ENCODE measurements at regions not wholly inside any gene's neighbourhood (a gene's known extent, or its start where the extent isn't known, plus 50 kb on each side); places are given as distances from the start of the nearest gene placed in this dataset.

GRCh38 chr16:86215233-86215978 is 294.9 kb upstream of the FOXF1 start:
- no peak for DNase-seq (ENCODE audit: low read depth)

- no peak for DNase-seq (ENCODE audit: low read depth)
Measured at GRCh38 chr16:86215979-86216585, 294.2 kb upstream of the FOXF1 start.

DNA sequence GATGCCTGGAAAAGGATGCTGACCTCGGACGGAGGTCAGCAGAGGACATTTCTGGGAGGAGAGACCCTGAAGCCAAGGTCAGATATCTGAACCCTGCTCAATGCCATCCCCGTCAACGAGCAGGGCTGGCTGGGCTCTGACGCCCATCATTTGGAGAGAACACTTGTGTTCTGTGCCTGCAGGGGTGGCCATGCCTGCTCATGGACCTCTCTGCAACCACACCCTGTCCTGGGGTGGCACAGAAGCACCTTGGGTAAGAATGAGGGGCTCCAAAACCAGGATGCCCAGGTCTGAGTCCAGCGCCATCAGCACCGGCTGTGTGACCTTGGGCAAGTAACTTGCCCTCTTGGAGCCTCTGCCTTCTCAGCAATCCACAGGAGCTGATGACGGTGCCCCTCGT is 293.7 kb upstream of the FOXF1 start:
- DNase-seq (ENCODE audit: low read depth), result no peak

- DNase-seq (ENCODE audit: low read depth), result no peak
Measured at GRCh38 chr16:86217001-86217890, 293.1 kb upstream of the FOXF1 start.

- DNase-seq (ENCODE audit: low read depth), result no peak
Measured at GRCh38 chr16:86217891-86218270, 292.4 kb upstream of the FOXF1 start.

GRCh38 chr16:86218479-86219170 is 291.7 kb upstream of the FOXF1 start:
- no peak for DNase-seq (ENCODE audit: low read depth)

DNA sequence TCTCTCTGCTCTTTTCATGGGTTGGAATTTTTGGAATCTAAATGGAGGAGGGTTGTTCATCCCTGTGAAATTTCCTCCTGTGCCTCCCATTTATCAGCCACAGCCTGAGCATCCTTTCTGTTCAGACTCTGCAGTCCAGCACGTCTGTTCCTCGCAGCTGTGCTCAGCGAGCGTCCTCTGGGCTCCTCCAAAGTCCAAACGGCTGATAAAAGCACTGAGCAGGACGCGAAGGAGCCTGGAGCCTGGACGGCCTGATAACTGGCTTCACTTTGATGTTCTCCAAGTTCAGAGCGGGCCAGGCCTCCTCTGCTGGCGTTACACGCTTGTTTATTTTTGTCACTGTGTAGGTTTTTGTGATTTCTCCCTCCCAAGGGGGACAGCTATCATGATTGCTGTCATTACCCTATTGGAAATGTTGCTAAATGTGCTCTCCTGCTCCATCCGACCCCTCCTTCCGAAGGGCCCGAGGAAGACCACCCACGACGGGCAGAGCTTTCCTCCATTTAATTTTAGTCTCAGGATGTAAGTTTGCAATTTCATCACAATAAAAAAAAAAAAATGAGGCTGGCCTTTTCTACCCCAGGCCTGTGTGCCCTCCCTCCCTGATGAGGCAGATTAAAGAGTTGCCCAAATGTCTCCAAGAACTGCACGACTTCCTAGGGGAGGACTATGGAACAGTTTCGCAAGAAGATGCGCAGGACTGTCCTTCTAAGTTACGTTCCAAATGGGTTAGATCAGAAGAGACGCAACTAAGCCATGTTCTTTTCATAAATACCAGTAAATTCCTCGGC is 290.5 kb upstream of the FOXF1 start:
- DNase-seq (ENCODE audit: low read depth), result peak; percentile 67

DNA sequence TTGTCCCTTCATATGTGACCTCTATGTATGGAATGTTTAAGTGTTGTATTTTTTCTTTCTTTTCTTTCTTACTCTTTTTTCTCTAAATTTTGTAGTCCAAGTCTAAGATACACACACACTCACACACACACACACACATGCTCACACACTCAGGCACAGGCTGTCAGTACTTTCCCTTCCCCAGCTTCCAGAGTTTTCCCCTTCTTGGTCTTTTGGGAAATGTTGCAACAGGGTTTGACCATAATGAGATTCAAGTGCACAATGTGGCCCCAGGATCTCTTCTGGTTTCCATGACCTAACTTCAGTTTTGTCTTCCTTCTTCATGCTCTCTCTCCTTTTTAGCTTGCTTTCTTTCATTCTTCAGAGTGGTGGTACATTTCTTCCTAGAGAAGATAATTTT is 289.8 kb upstream of the FOXF1 start:
- DNase-seq (ENCODE audit: low read depth), result peak; percentile 9

GRCh38 chr16:86221085-86221484 is 289.2 kb upstream of the FOXF1 start:
- peak; percentile 9 for DNase-seq (ENCODE audit: low read depth)

- DNase-seq (ENCODE audit: low read depth), result peak; percentile 19
Measured at GRCh38 chr16:86222547-86222946, 287.8 kb upstream of the FOXF1 start.

- peak; percentile 82 for DNase-seq (ENCODE audit: low read depth)
Measured at GRCh38 chr16:86222965-86223551, 287.3 kb upstream of the FOXF1 start.

DNA sequence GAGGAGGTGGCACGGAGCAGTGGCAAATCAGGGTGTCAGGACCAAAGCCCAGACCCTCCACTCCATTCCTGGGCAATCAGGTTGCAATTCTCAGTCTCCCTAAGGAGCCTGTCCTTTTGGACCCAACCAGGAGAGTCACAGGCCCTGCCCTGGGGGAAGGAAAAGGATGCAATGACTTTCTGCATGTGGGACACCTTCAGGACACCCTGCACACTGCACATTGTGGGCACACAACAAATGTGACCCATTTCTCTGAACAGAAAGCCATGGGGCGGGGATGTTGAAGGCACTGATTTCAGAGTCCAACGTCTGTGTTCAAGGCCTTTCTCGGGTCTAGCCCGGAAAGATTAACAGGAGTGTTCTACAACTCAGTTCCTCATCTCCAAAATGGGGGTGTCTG is 286.2 kb upstream of the FOXF1 start:
- no peak for DNase-seq (ENCODE audit: low read depth)

DNA sequence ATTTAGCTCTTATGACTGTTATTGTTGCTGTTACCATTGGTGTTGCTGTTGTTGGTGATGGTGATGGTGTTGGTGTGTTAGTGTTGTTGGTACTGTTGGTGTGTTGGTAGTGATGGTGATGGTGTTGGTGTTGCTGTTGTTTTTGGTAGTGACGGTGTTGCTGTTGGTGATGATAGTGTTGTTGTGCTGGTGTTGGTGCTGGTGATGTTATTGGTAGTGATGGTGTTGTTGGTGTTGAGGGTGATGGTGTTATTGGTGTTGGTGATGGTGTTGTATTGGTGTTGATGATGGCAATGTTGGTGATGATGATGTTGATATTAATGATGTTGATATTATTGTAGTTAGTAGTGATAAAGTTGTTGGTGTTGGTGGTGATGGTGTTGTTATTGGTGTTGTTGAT is 285.7 kb upstream of the FOXF1 start:
- DNase-seq (ENCODE audit: low read depth), result no peak

GRCh38 chr16:86225905-86226371 is 284.4 kb upstream of the FOXF1 start:
- peak; percentile 3 for DNase-seq (ENCODE audit: low read depth)

GRCh38 chr16:86227041-86227440 is 283.3 kb upstream of the FOXF1 start:
- no peak for DNase-seq (ENCODE audit: low read depth)

DNA sequence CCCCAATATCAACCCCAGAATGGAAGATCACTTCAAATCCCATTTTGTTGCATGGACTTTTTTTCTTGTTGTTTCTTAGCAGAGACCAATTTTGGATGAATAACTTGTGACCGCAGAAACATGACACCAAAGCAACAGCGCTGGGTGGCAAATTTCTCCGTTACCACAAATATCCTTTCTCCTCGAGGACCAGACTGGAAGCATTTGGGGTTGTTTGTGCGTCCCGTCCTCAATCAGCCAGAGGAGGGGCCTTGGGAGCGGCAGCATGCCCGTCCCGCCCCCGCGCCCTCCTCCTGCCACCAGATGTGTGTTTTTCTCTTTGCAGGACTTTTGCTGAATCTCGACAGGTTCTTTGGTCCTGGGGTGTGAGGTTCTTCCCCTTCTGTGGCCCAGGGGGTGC is 282.5 kb upstream of the FOXF1 start:
- no peak for DNase-seq (ENCODE audit: low read depth)

GRCh38 chr16:86228713-86229112 is 281.6 kb upstream of the FOXF1 start:
- no peak for DNase-seq (ENCODE audit: low read depth)

DNA sequence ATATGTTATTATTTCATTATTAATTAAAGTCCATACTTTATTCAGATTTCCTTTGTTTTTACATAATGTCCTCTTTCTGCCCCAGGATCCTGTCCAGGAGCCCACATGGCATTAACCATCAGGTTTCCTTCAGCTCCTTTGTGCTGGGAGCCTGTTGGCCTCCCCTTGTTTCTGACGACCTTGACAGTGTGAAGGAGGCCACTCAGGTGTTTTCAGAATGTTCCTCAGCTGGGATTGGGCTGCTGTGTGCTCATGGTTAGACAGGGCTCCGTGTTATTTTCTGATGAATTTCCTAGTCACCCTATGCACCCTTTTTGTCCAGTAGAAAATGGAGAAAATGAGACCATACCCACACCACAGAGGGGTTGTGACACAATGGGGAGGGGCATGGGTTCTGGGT is 281.0 kb upstream of the FOXF1 start:
- DNase-seq (ENCODE audit: low read depth), result no peak

GRCh38 chr16:86229866-86230656 is 280.3 kb upstream of the FOXF1 start:
- DNase-seq (ENCODE audit: low read depth), result no peak

GRCh38 chr16:86231321-86231995 is 278.9 kb upstream of the FOXF1 start:
- no peak for DNase-seq (ENCODE audit: low read depth)

Measured in amniotic epithelial cell (primary cell).